ENCODE measurements at regions not wholly inside any gene's neighbourhood (a gene's known extent, or its start where the extent isn't known, plus 50 kb on each side); places are given as distances from the start of the nearest gene placed in this dataset.

- Histone ChIP-seq H3K36me3 (ENCODE audit: control insufficient read depth in 2 of 2, extremely low read depth in 1 of 2, insufficient read depth in 2 of 2, low read length in 2 of 2) (no peaks in the 10 kb centered on the region), H3K27ac (ENCODE audit: insufficient read depth, low read depth, low read length) (no peak overlapping the region), H3K27me3 (ENCODE audit: control insufficient read depth in 2 of 2, insufficient read depth in 2 of 2, low read length in 2 of 2) (no peaks in the 10 kb centered on the region), H2AFZ (ENCODE audit: low read depth, low read length) (no peak overlapping the region), H3K4me1 (ENCODE audit: control insufficient read depth, extremely low read depth, insufficient read depth, low read length) (peaks cover 9% of the 10 kb centered on the region), H3K9me3 (replicated peaks; ENCODE audit: control insufficient read depth, insufficient read depth, low read length) (no peaks in the 10 kb centered on the region), H3K9ac (replicated peaks; ENCODE audit: extremely low read depth, insufficient read depth, low read length) (no peak overlapping the region), H4K20me1 (replicated peaks; ENCODE audit: control insufficient read depth, extremely low read depth, insufficient read depth, low read length) (no peaks in the 10 kb centered on the region), H3K4me3 (replicated peaks in 1 of 3; ENCODE audit: insufficient read depth in 1 of 3, low read depth in 1 of 3, low read length in 3 of 3) (no peak overlapping the region), H3K9me1 (replicated peaks; ENCODE audit: control insufficient read depth, extremely low read depth, insufficient read depth, low read length) (no peaks in the 10 kb centered on the region), H3K4me2 (ENCODE audit: insufficient read depth, low read length) (no peak overlapping the region), H3K79me2 (ENCODE audit: control insufficient read depth, insufficient read depth, low read length) (no peaks in the 10 kb centered on the region)
- BruUV-seq (replicated peaks): no TSS peak
- dilution Hi-C loops (cut with MboI; ENCODE audit: extremely low pct_ligation_motif_present, low sequenced_read_pairs) (no loop called here), intact Hi-C loops (cut with micrococcal nuclease) (no loop called here)
- ChIA-PET CTCF (interaction anchor here (1.0 to 1.8 kb wide), 3 partner anchors 11 to 76 kb away, joined by 3 to 5 read pairs (median 5); no protein-coding TSS in a partner anchor), POLR2A (interaction anchor here (1.0 kb wide), 1 partner anchor 62 kb away, joined by 4 read pairs; no protein-coding TSS in a partner anchor)
- FAIRE-seq (no peak), DNase-seq (ENCODE audit: low read depth, low spot score) (no peak)
- TF ChIP-seq GATA2 (IDR thresholded peaks at IDR 0.05; ENCODE audit: insufficient read depth, insufficient read length, low read depth, low read length) (no peak), POLR2A (IDR thresholded peaks at IDR 0.05; ENCODE audit: low read depth, low read length) (no peak), CTCF (IDR thresholded peaks at IDR 0.05; ENCODE audit: extremely low read depth in 1 of 2, insufficient read depth in 1 of 2, low read depth in 1 of 2, low read length in 2 of 2) (no peak), JUN (IDR thresholded peaks at IDR 0.05; ENCODE audit: borderline replicate concordance, insufficient read depth, insufficient read length, low read depth) (no peak), MAX (IDR thresholded peaks at IDR 0.05; ENCODE audit: insufficient read depth, insufficient read length) (no peak), FOS (IDR thresholded peaks at IDR 0.05; ENCODE audit: borderline replicate concordance, insufficient read depth, low read length) (no peak), EZH2 (IDR thresholded peaks at IDR 0.05; ENCODE audit: borderline replicate concordance, low read depth, low read length, severe bottlenecking) (no peak), MYC (IDR thresholded peaks at IDR 0.05; ENCODE audit: low read depth, low read length) (no peak), POLR2AphosphoS5 (IDR thresholded peaks at IDR 0.05; ENCODE audit: insufficient read depth, low read depth, low read length) (no peak)
Observed at GRCh38 chr2:191615596-191615995, 62.3 kb upstream of the NABP1 start.

Data from endothelial cell of umbilical vein (primary cell).